HEK293 (cell line): ENCODE measurements at regions not wholly inside any gene's neighbourhood (a gene's known extent, or its start where the extent isn't known, plus 50 kb on each side); places are given as distances from the start of the nearest gene placed in this dataset.

Source experiments
- CTCF ChIA-PET: fragments of 350-600 bp; formaldehyde crosslinking; extraction: SDS; loops from one replicate; lab custom pipeline; 2021; ENCODE audit warnings: antibody characterized with exemption; lab: Yijun Ruan, JAX
- POLR2A ChIA-PET: fragments of 300-600 bp; formaldehyde crosslinking; extraction: SDS; loops from one replicate; lab custom pipeline; 2020; ENCODE audit warnings: antibody characterized with exemption, inconsistent platforms; lab: Yijun Ruan, JAX
- H3K27ac ChIP-seq: fragments of 200-500 bp; sonication (Bioruptor generic); 2 replicates; pipeline ENCODE4 v1.5.1; 2014; ENCODE audit warnings: low read depth, low read length, control low read depth, inconsistent platforms; ENCODE audit errors: extremely low read depth
- H3K36me3 ChIP-seq, 2 experiments: fragments of 200-500 bp in 1 of 2; sonication (Bioruptor generic) in 1 of 2; 1 replicate in 1 of 2; 2 replicates in 1 of 2; pipeline ENCODE4 v1.5.1; 2014 to 2017; ENCODE audit warnings: inconsistent platforms in 2 of 2, low read length in 2 of 2; ENCODE audit not compliant: control insufficient read depth in 2 of 2, insufficient read depth in 1 of 2
- H3K4me1 ChIP-seq: fragments of 200-500 bp; sonication (Bioruptor generic); 2 replicates; pipeline ENCODE4 v1.5.1; 2014; ENCODE audit warnings: mild to moderate bottlenecking, low read length, inconsistent platforms; ENCODE audit not compliant: control insufficient read depth, insufficient read depth
- H3K4me3 ChIP-seq: 2 replicates; pipeline ENCODE4 v1.5.1; 2011; ENCODE audit warnings: low read depth, mild to moderate bottlenecking, control low read depth, low read length, moderate library complexity
- H3K9me3 ChIP-seq: fragments of 200-500 bp; sonication (Bioruptor generic); 2 replicates; pipeline ENCODE4 v1.5.1; 2014; ENCODE audit warnings: low read depth, low read length, inconsistent platforms; ENCODE audit not compliant: control insufficient read depth, insufficient read depth
- ATF2 ChIP-seq: fragments of 450-650 bp; formaldehyde crosslinking; IDR thresholded peaks from 2 replicates; pipeline ENCODE4 v1.5.1; 2016; ENCODE audit warnings: missing biosample characterization, missing genetic modification characterization, low read depth
- BCL11A ChIP-seq: fragments of 450-650 bp; formaldehyde crosslinking; IDR thresholded peaks from 2 replicates; pipeline ENCODE4 v1.5.1; 2016; ENCODE audit warnings: low read depth, missing biosample characterization, missing genetic modification characterization
- GLIS1 ChIP-seq: fragments of 450-650 bp; formaldehyde crosslinking; IDR thresholded peaks from 2 replicates; pipeline ENCODE4 v1.5.1; 2016; ENCODE audit warnings: missing biosample characterization, missing genetic modification characterization
- KLF7 ChIP-seq: fragments of 450-650 bp; formaldehyde crosslinking; IDR thresholded peaks from 2 replicates; pipeline ENCODE4 v1.5.1; 2016; ENCODE audit warnings: missing biosample characterization, missing genetic modification characterization, borderline replicate concordance
- MEIS1 ChIP-seq: sonication (generic); formaldehyde crosslinking; IDR thresholded peaks from 2 replicates; pipeline ENCODE4 v1.8.1; 2022; ENCODE audit warnings: missing genetic modification reagents, mild to moderate bottlenecking, borderline replicate concordance
- PATZ1 ChIP-seq: fragments of 450-650 bp; formaldehyde crosslinking; IDR thresholded peaks from 2 replicates; pipeline ENCODE4 v1.5.1; 2016; ENCODE audit warnings: missing biosample characterization, missing genetic modification characterization
- TCF7L2 ChIP-seq: IDR thresholded peaks from 2 replicates; pipeline ENCODE4 v1.6.1; 2011; ENCODE audit warnings: low read depth, mild to moderate bottlenecking, inconsistent platforms, low read length, moderate library complexity, borderline replicate concordance
- TRIM28 ChIP-seq: IDR thresholded peaks from 2 replicates; pipeline ENCODE4 v1.6.1; 2011; ENCODE audit warnings: low read length, control low read depth, borderline replicate concordance
- YY2 ChIP-seq: fragments of 450-650 bp; formaldehyde crosslinking; IDR thresholded peaks from 2 replicates; pipeline ENCODE4 v1.5.1; 2016; ENCODE audit warnings: missing biosample characterization, missing genetic modification characterization
- ZBTB48 ChIP-seq: fragments of 450-650 bp; formaldehyde crosslinking; IDR thresholded peaks from 2 replicates; pipeline ENCODE4 v1.5.1; 2016; ENCODE audit warnings: missing biosample characterization, missing genetic modification characterization
- ZNF121 ChIP-seq: fragments of 450-650 bp; formaldehyde crosslinking; IDR thresholded peaks from 2 replicates; pipeline ENCODE4 v1.5.1; 2016; ENCODE audit warnings: missing biosample characterization, missing genetic modification characterization
- ZNF132 ChIP-seq: fragments of 450-650 bp; formaldehyde crosslinking; IDR thresholded peaks from 2 replicates; pipeline ENCODE4 v1.5.1; 2017; ENCODE audit warnings: missing biosample characterization, missing genetic modification characterization, borderline replicate concordance
- ZNF174 ChIP-seq: fragments of 450-650 bp; formaldehyde crosslinking; IDR thresholded peaks from 2 replicates; pipeline ENCODE4 v1.5.0; 2017; ENCODE audit warnings: missing biosample characterization, mild to moderate bottlenecking, missing genetic modification characterization
- ZNF19 ChIP-seq: fragments of 450-650 bp; formaldehyde crosslinking; IDR thresholded peaks from 2 replicates; pipeline ENCODE4; 2016; ENCODE audit warnings: missing biosample characterization, missing genetic modification characterization, low read depth
- ZNF248 ChIP-seq: fragments of 450-650 bp; formaldehyde crosslinking; IDR thresholded peaks from 2 replicates; pipeline ENCODE4 v1.5.1; 2017; ENCODE audit warnings: missing biosample characterization, missing genetic modification characterization
- ZNF354C ChIP-seq: fragments of 450-650 bp; formaldehyde crosslinking; IDR thresholded peaks from 2 replicates; pipeline ENCODE4 v1.5.1; 2016; ENCODE audit warnings: missing biosample characterization, missing genetic modification characterization, low read depth, borderline replicate concordance
- ZNF37A ChIP-seq: fragments of 450-650 bp; IDR thresholded peaks from 2 replicates; pipeline ENCODE4 v1.5.1; 2018; ENCODE audit warnings: missing biosample characterization, missing genetic modification characterization
- ZNF549 ChIP-seq: fragments of 450-650 bp; IDR thresholded peaks from 2 replicates; pipeline ENCODE4 v1.5.1; 2018; ENCODE audit warnings: missing biosample characterization, missing genetic modification characterization, mild to moderate bottlenecking, inconsistent platforms, moderate library complexity
- ZNF610 ChIP-seq: fragments of 450-650 bp; formaldehyde crosslinking; IDR thresholded peaks from 2 replicates; pipeline ENCODE4 v1.5.1; 2016; ENCODE audit warnings: missing biosample characterization, missing genetic modification characterization, borderline replicate concordance
- ZNF623 ChIP-seq: fragments of 450-650 bp; formaldehyde crosslinking; IDR thresholded peaks from 2 replicates; pipeline ENCODE4 v1.5.1; 2016; ENCODE audit warnings: missing biosample characterization, missing genetic modification characterization
- ZNF704 ChIP-seq: fragments of 450-650 bp; formaldehyde crosslinking; IDR thresholded peaks from 2 replicates; pipeline ENCODE4 v1.5.1; 2016; ENCODE audit warnings: missing biosample characterization, missing genetic modification characterization
- ZNF792 ChIP-seq: fragments of 450-650 bp; formaldehyde crosslinking; IDR thresholded peaks from 2 replicates; pipeline ENCODE4 v1.5.1; 2016; ENCODE audit warnings: missing biosample characterization, missing genetic modification characterization
- ZSCAN18 ChIP-seq: fragments of 450-650 bp; formaldehyde crosslinking; IDR thresholded peaks from 2 replicates; pipeline ENCODE4 v1.5.1; 2016; ENCODE audit warnings: missing biosample characterization, missing genetic modification characterization

- Histone ChIP-seq H3K27ac (no peak overlapping the region), H3K9me3 (no peaks in the 10 kb centered on the region), H3K36me3 (no peaks in the 10 kb centered on the region), H3K4me1 (no peaks in the 10 kb centered on the region), H3K4me3 (no peak overlapping the region)
- TF ChIP-seq ZNF121 (tag by site-specific recombination) (no peak), ZSCAN18 (tag by site-specific recombination) (no peak), ZNF248 (tag by site-specific recombination) (no peak)
- ChIA-PET POLR2A (no interaction called here), CTCF (no interaction called here)
These were observed 554.3 kb upstream of the LRRC4C start for GRCh38 chr11:42013656-42014201.

GRCh38 chr11:42021911-42022310 lies 562.5 kb upstream of the LRRC4C start:
- no peak overlapping the region for H3K4me3 ChIP-seq
- CTCF ChIA-PET, result no interaction called here
- no peak overlapping the region for H3K27ac ChIP-seq
- no peaks in the 10 kb centered on the region for H3K36me3 ChIP-seq
- TF ChIP-seq ZNF132 (tag by site-specific recombination), result no peak
- TF ChIP-seq, all 188 proteins: peak for 0
- Histone ChIP-seq H3K4me1 (no peaks in the 10 kb centered on the region), H3K9me3 (no peaks in the 10 kb centered on the region)
- POLR2A ChIA-PET, result no interaction called here

- CTCF ChIA-PET, result no interaction called here
- H3K9me3 ChIP-seq, result no peaks in the 10 kb centered on the region
These were observed 563.8 kb upstream of the LRRC4C start for GRCh38 chr11:42023267-42023666.

More at GRCh38 chr11:42023267-42023666, 563.8 kb upstream of the LRRC4C start:
- no peaks in the 10 kb centered on the region for H3K36me3 ChIP-seq
- no peak overlapping the region for H3K4me3 ChIP-seq
- POLR2A ChIA-PET, result no interaction called here
- TF ChIP-seq KLF7 (tag by site-specific recombination), result no peak
- TF ChIP-seq ATF2 (tag by site-specific recombination), result no peak
- no peak for TF ChIP-seq BCL11A
- TF ChIP-seq YY2 (tag by site-specific recombination), result no peak
- TF ChIP-seq TCF7L2, result no peak
- TF ChIP-seq ZNF37A, result no peak
- TF ChIP-seq ZNF174 (tag by site-specific recombination), result no peak
- TF ChIP-seq ZNF19 (tag by site-specific recombination), result no peak
- no peak for TF ChIP-seq ZNF354C (tag by site-specific recombination)
- TF ChIP-seq ZNF623 (tag by site-specific recombination), result no peak
- no peak for TF ChIP-seq ZNF792
- TF ChIP-seq ZBTB48, result no peak
- no peak for TF ChIP-seq ZNF549 (tag by site-specific recombination)
- no peak for TF ChIP-seq PATZ1
- no peak for TF ChIP-seq ZNF610
- TF ChIP-seq TRIM28, result no peak
- TF ChIP-seq GLIS1, result no peak
- no peak for TF ChIP-seq ZNF704 (tag by site-specific recombination)
- TF ChIP-seq MEIS1, result no peak
- TF ChIP-seq, all 188 proteins: peak for 0
- no peaks in the 10 kb centered on the region for H3K4me1 ChIP-seq
- no peak overlapping the region for H3K27ac ChIP-seq
